GM19372 (cell line): ENCODE measurements at regions not wholly inside any gene's neighbourhood (a gene's known extent, or its start where the extent isn't known, plus 50 kb on each side); places are given as distances from the start of the nearest gene placed in this dataset.
"Not testable (repeated sequence)": the region's sequence is repeated elsewhere in the genome, so short reads cannot be mapped to it uniquely, and the experiment has no call there.

Experiments used
- ATAC-seq: cut with Tn5 transposase; IDR thresholded peaks from one replicate; pipeline ENCODE4 v1.9.1; 2021; ENCODE audit warnings: mild to moderate bottlenecking, low read depth, moderate library complexity; ENCODE audit not compliant: unreplicated experiment

DNA sequence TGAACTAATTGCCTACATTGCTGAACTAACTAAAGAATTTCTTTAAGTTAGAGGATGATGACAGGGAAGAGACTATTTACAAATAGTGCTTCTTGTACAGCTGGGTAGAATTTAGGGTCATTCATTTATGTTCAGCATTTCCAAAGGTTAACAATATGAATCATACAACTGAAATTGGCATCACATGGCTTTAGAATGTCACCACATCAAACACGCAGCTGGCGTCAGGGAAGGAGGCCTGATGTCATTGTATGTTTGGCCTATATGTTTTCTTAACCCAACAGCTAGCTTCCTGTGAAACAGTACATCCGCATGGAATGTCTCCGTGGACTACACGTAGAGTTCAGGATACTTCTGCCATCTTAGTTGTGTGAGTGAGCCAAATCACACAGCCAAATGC lies 99.0 kb upstream of the TNFSF11 start:
- no peak for ATAC-seq

DNA sequence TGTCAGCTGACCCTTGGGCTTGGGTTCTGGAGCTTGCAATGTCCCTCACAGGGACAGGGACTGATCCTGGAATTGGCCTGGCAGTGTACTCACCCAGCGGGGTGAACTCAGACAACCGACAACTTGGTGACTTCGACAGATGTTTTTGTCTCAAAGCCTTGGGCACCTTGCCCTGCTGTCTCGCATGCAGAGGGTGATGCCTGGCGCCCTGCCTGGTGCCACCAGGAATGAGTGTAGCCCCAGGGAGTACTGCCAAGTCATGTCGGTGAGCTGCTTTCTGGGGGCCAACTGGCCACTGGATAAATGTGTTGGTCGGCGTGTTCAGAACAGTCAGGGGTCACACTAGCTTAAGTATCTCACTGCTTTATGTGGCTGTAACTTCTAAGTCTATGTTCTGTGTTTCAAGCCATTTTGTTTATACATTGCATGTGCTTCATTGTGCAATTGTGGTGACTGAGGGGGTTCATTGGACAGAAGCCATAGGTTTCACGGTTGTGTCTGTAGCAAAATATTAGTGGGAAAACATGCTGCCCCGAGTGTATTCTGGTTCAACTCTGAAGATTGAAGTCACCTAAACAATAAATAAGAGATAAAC lies 96.3 kb upstream of the TNFSF11 start:
- no peak for ATAC-seq

DNA sequence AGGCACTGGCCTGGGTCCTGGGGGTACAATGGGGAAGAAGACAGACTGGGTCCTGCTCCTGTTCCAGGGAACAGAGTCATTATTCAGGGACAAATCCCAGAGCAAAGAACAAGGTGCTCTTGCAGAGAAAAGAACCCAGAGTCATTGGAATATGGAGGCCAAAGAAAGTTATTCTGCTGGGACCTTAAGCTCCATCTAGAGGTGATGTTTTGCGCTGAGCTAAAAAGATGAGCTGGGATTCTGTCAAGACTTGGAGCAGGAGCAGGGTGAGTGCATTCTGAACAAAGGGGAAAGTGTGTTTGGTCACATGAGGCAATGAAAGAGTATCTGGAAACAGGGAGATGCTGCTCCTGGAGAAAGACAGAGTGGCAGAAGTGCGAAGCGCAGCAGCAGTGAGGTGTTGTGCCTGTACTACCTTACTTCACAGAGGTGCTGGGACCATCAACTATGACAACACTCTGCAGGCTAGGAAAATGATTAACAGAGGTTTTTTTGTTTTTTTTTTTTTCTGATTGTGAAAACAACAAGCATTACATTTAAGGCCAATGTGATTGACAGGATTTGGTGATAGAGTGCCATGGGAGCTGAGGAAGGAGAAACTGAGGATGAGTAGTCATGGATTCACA lies 95.3 kb upstream of the TNFSF11 start:
- no peak for ATAC-seq

DNA sequence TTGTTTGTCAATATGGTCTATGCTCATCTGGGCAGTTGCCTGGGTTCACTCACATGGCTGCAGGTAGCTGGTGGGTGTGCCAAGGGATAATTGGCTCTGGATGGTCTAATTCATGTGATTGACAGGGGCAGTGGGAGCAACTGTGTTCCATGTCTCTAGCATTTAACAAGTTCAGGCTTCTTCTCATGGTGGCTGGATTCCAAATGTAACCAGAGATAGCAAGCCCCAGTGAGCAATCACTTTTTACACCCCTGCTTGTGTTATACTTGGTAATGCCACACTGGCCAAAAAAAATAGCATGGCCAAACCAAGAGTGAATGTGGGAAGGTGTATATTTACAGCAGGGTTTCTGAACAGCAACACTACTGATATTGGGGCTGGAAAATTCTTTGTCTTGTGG lies 89.6 kb upstream of the TNFSF11 start:
- ATAC-seq: no peak

DNA sequence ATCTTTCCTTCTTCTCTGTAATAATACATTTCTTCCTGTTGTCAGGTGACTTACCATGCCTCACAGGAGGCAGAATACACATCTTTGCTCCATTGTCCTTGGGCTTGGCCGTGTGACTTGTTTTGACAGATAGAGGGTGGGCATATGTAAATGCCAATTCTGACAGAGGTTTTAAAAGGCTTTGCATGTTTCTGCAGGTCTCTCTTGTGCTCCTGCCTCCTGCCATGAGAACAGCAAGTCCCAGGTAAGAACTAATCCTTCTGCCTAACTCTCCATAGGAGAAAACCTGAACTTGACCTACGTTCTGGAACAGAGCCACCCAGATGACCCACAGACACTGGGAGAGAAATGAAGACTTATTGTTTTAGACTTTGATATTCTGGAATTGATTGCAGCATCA lies 88.7 kb upstream of the TNFSF11 start:
- no peak for ATAC-seq

DNA sequence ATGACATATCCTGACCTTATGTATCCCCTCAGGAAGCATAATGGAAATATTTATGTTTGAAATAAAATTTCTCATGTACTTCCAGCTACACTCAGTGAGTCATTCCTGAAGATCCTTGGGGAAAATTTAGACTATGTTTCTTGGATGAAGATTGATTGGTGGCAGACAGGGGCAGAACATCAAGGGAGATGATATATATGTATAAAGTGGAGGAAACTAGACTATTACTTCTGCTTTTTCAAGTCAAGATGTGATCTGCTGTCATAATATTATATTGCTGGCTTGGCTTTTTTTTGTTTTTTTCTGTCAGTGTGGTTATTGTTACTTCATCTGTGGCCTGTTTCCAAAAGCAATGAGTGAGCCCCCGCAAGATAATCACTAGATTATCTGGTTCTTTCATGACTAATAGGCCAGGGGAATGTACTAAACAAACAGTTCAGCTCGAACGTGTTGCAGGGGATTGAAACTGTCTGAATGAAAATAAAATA lies 87.2 kb upstream of the TNFSF11 start:
- ATAC-seq: no peak

DNA sequence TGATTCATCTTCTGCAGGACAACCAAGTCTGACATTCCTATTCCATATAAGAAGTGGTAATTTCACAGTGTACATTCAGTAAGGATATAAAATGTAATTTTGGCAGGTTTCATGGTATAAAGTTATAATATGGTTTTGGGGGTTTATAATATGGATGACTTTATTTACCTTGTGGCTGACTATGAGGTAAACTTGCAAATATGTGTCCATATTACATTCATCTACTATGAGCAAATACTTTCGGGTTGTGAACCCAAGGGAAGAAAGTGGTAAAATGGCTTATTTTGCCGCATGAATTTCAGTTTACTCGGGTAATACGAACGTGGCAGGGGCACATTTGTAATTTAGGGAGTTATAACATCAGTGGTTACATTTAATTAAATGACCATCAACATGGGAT lies 86.7 kb upstream of the TNFSF11 start:
- ATAC-seq: no peak

DNA sequence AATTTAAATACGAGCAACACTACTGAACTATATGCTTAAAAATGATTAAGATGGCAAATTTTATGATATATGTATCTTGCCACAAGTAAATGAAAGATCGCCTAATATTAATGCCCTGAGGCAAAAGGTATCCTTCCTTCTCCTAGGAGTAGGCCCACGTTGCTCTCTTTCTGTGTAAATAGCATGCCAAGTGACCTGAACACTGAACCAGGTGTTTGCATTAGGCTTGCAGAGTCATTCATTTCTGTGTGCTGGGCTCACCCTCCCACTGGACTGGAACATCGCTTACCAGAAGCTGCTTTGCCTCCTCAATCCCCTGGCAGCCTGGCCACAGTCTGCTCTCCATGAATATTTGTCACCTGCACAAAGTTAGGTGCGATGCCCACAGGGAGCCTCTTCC lies 83.3 kb upstream of the TNFSF11 start:
- no peak for ATAC-seq

DNA sequence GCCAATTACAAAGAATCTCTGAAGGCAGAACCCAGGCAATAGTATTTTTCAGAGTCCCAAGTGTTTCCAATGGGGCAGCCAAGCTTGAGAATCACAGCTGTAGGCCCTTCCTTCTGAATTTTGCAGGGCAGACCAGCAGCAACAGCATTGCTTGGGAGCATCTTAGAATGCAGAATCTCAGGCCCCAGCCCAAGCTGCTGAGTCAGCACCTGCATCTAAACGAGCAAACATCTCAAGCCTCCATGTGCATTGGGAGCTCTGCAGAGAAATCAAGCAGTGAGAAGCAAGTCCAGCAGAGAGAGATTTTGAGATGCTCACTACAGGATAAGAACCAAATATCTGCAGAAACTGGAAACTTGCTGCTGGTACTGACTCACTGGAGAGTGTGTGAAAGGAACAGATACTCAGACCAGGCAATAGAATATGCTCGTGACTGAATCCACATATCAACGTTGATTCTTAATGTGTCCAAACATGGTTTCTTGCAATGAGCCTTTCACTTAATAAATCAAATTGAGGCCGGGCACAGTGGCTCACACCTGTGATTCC lies 81.5 kb upstream of the TNFSF11 start:
- ATAC-seq: no peak

DNA sequence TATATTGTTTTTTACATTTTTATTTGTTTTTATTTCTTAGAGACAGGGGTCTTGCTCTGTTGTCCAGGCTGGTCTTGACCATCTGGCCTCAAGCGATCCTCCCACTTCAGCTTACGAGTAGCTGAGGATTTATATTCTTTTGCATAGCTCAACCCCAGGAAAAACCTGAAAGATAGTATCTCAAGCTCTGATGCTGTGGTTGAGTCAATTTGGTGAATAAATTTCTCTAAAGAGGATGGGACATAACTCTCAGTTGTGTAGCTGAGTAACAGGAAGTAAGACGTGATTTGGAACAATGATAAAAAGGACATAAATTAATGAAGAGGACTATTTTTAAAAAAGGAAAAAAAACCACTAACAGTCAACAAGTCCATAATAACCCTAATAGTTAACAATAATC lies 79.8 kb upstream of the TNFSF11 start:
- no peak for ATAC-seq

DNA sequence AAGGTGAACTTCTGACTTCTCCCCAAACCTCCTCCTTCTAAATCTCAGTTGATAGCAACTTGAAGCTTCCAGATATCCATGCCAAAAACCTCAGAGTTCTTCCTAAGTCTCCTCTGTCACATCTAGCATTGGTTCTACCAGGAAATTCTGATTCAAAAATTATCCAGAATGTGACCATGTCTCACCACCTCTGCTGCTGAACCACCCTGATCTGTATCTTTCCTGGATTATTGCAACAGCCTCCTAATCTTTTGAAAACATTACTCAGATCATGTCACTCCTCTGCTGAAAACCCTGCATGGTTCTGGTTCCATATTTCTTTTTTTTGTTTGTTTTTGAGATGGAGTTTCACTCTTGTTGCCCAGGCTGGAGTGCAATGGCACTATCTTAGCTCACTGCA lies 78.7 kb upstream of the TNFSF11 start:
- ATAC-seq: no peak

DNA sequence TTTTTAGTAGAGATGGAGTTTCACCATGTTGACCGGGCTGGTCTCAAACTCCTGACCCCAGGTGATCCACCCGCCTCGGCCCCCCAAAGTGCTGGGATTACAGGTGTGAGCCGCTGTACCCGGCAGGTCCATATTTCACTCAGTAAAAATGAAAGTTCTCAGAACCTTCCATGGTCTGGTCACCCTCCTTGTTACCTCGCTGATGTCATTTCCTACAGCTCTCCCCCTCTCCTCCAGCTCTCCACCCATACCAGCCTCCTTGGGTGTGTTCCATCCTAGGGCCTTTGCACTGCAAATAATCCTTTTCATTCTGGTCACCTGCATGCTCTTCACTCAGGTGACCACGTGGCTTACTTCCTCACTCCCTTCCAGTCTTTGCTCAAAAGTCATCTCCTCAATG lies 78.2 kb upstream of the TNFSF11 start:
- no peak for ATAC-seq

DNA sequence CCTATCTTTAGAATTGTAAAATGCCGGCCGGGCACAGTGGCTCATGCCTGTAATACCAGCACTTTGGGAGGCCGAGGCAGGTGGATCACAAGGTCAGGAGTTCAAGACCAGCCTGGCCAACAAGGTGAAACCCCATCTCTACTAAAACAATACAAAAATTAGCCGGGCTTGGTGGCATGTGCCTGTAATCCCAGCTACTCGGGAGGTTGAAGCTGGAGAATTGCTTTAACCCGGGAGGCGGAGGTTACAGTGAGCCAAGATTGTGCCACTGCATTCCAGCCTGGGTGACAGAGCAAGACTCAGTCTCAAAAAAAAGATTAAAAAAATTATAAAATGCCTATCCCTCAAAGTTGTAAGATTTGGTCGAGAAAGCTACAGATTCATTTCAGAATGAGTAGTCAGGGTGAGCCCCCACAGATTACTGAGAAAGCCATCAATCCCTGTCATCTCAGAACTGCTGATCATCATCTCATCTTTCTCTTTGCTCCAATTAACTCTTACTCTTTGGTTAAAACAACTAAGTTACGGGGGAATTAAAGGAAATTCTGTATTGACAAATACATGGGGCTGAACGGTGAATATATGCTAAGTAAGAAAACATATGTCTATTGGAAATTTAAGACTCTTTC lies 76.9 kb upstream of the TNFSF11 start:
- not testable (repeated sequence) for ATAC-seq

DNA sequence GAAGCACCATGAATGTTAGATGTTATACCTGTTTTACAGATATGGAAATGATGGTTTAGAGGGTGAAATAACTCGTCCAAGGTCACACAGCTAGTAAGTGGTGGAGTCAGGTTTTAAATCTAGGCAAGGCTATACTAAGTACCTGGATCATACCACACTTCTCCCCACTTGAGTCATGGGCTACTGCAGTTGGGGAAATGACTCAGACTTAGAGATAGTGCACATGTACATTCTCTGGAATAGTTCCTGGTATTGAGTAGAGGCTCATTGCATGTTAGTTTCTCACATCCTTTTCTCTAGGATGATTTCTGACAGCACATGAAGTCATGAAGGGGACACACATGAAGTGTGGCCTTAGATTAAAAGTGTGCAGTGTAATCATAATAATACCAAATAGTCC lies 76.2 kb upstream of the TNFSF11 start:
- ATAC-seq: peak; percentile 77

DNA sequence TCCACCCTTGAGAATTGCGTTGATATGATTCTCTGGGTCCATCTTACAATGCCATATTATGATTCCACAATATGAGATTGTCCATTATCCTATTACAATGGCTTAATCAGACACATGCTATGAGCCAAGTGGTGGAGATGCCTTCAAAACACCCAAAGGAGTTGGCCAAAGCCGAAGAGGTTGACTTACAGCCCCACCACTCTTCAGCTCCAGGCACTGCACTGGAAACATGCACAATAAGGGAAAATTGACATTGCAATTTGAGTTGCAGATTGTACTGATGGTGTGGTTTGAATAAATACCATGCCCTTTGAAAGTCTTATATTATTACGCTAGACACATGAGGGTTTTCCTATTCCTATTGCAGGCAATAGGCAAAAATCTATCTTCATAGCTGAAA lies 75.4 kb upstream of the TNFSF11 start:
- ATAC-seq: no peak
